ENCODE measurements at regions not wholly inside any gene's neighbourhood (a gene's known extent, or its start where the extent isn't known, plus 50 kb on each side); places are given as distances from the start of the nearest gene placed in this dataset.
"Not testable (repeated sequence)": the region's sequence is repeated elsewhere in the genome, so short reads cannot be mapped to it uniquely, and the experiment has no call there.

GRCh38 chr9:25917731-25918362 lies 239.6 kb upstream of the TUSC1 start:
- no peak for DNase-seq (ENCODE audit: low read depth in 3 of 3)

GRCh38 chr9:25913806-25914205 lies 235.6 kb upstream of the TUSC1 start:
- DNase-seq (ENCODE audit: low read depth in 3 of 3): no peak

- no peak for DNase-seq (ENCODE audit: low read depth in 3 of 3)
Observed at GRCh38 chr9:25904701-25905100, 226.5 kb upstream of the TUSC1 start.

- no peak for DNase-seq (ENCODE audit: low read depth in 3 of 3)
Observed at GRCh38 chr9:25891527-25891926, 213.3 kb upstream of the TUSC1 start.

- DNase-seq (ENCODE audit: low read depth in 3 of 3): no peak
Observed at GRCh38 chr9:25889661-25890060, 211.4 kb upstream of the TUSC1 start.

GRCh38 chr9:25876248-25876647 lies 198.0 kb upstream of the TUSC1 start:
- DNase-seq (ENCODE audit: low read depth in 3 of 3): no peak

GRCh38 chr9:25864509-25864908 lies 186.3 kb upstream of the TUSC1 start:
- DNase-seq (ENCODE audit: low read depth in 3 of 3): no peak

- no peak for DNase-seq (ENCODE audit: low read depth in 3 of 3)
Observed at GRCh38 chr9:25861421-25861820, 183.2 kb upstream of the TUSC1 start.

GRCh38 chr9:25857147-25857546 lies 178.9 kb upstream of the TUSC1 start:
- no peak for DNase-seq (ENCODE audit: low read depth in 3 of 3)

GRCh38 chr9:25850803-25851202 lies 172.6 kb upstream of the TUSC1 start:
- DNase-seq (ENCODE audit: low read depth in 3 of 3): no peak

GRCh38 chr9:25845867-25846266 lies 167.6 kb upstream of the TUSC1 start:
- no peak for DNase-seq (ENCODE audit: low read depth in 3 of 3)

- DNase-seq (ENCODE audit: low read depth in 3 of 3): no peak
Observed at GRCh38 chr9:25830381-25830780, 152.1 kb upstream of the TUSC1 start.

GRCh38 chr9:25827626-25828025 lies 149.4 kb upstream of the TUSC1 start:
- no peak for DNase-seq (ENCODE audit: low read depth in 3 of 3)

GRCh38 chr9:25816439-25816838 lies 138.2 kb upstream of the TUSC1 start:
- DNase-seq (ENCODE audit: low read depth in 3 of 3): no peak

GRCh38 chr9:25814023-25814422 lies 135.8 kb upstream of the TUSC1 start:
- no peak for DNase-seq (ENCODE audit: low read depth in 3 of 3)

GRCh38 chr9:25813478-25813877 lies 135.2 kb upstream of the TUSC1 start:
- no peak for DNase-seq (ENCODE audit: low read depth in 3 of 3)

GRCh38 chr9:25808554-25808953 lies 130.3 kb upstream of the TUSC1 start:
- no peak for DNase-seq (ENCODE audit: low read depth in 3 of 3)

GRCh38 chr9:25804856-25805255 lies 126.6 kb upstream of the TUSC1 start:
- DNase-seq (ENCODE audit: low read depth in 3 of 3): no peak

GRCh38 chr9:25801989-25802388 lies 123.7 kb upstream of the TUSC1 start:
- DNase-seq (ENCODE audit: low read depth in 3 of 3): not testable (repeated sequence)

- DNase-seq (ENCODE audit: low read depth in 3 of 3): no peak
Observed at GRCh38 chr9:25773805-25774204, 95.6 kb upstream of the TUSC1 start.

GRCh38 chr9:25755951-25756350 lies 77.7 kb upstream of the TUSC1 start:
- DNase-seq (ENCODE audit: low read depth in 3 of 3): no peak

- no peak for DNase-seq (ENCODE audit: low read depth in 3 of 3)
Observed at GRCh38 chr9:25752398-25752797, 74.2 kb upstream of the TUSC1 start.

- no peak for DNase-seq (ENCODE audit: low read depth in 3 of 3)
Observed at GRCh38 chr9:25742256-25742655, 64.0 kb upstream of the TUSC1 start.

GRCh38 chr9:25733336-25733982 lies 55.2 kb upstream of the TUSC1 start:
- no peak for DNase-seq (ENCODE audit: low read depth in 3 of 3)
